K562 (cell line): ENCODE measurements at regions not wholly inside any gene's neighbourhood (a gene's known extent, or its start where the extent isn't known, plus 50 kb on each side); places are given as distances from the start of the nearest gene placed in this dataset.

ENCODE experiments used
- ATAC-seq: fragments of 200-7000 bp; cut with Tn5 transposase; 3 replicates; pipeline ENCODE4 v1.9.1; 2020; ENCODE audit warnings: moderate library complexity
- BruUV-seq: library from RNA; stranded (reverse); fragments of 400-500 nt; replicated peaks from 2 replicates; lab custom pipeline; 2021; lab: Mats Ljungman, UMichigan
- CTCF ChIA-PET: fragments of 300-600 bp; formaldehyde crosslinking; extraction: SDS; loops from one replicate; lab custom pipeline; 2021; ENCODE audit warnings: low intra/inter-chr PET ratio; lab: Yijun Ruan, JAX
- POLR2A ChIA-PET: fragments of 300-600, 350-650 bp; sonication (Branson Sonifier 250); formaldehyde crosslinking; extraction: SDS; loops from one replicate; lab custom pipeline; 2021; ENCODE audit warnings: antibody characterized with exemption, inconsistent platforms; lab: Yijun Ruan, JAX
- DNase-seq, 4 experiments: peaks; one replicate each; pipeline versions ENCODE4 v3.0.0 to v3.0.0-alpha.2; 2011 to 2018; ENCODE audit warnings: low spot score in 3 of 4, mixed read lengths in 3 of 4; ENCODE audit errors: extremely low read depth in 1 of 4
- FAIRE-seq: peaks from 2 replicates; lab custom pipeline; 2011; peaks lifted over from hg19 to GRCh38; lab: Jason Lieb, UNC
- H2AFZ ChIP-seq: 2 replicates; pipeline ENCODE4 v1.6.0; 2011; ENCODE audit warnings: low read depth, low read length, control low read depth, inconsistent platforms
- H3K27ac ChIP-seq: fragments of 200-600 bp; 3 replicates; pipeline ENCODE4 v1.8.0; 2011; ENCODE audit warnings: low read depth, mild to moderate bottlenecking, control low read depth, inconsistent platforms, low read length, moderate library complexity, mixed read lengths; ENCODE audit errors: extremely low read depth
- H3K27me3 ChIP-seq, 2 experiments: fragments of 300-600 bp in 1 of 2; 2 replicates in 1 of 2; 3 replicates in 1 of 2; pipeline versions ENCODE4 v1.6.0 to v1.8.0; 2011; ENCODE audit warnings: inconsistent platforms in 2 of 2, low read length in 2 of 2, mild to moderate bottlenecking in 1 of 2, mixed read lengths in 1 of 2, moderate library complexity in 1 of 2; ENCODE audit not compliant: control insufficient read depth in 2 of 2, insufficient read depth in 2 of 2
- H3K36me3 ChIP-seq: fragments of 300-600 bp; 3 replicates; pipeline ENCODE4 v1.8.0; 2011; ENCODE audit warnings: mild to moderate bottlenecking, low read length, inconsistent platforms; ENCODE audit not compliant: control insufficient read depth, insufficient read depth
- H3K4me1 ChIP-seq, 2 experiments: fragments of 200-600 bp in 1 of 2; replicated peaks in 1 of 2; 2 replicates in 1 of 2; 3 replicates in 1 of 2; pipeline versions ENCODE4 v1.5.1 to v1.8.0; 2011; ENCODE audit warnings: inconsistent platforms in 2 of 2, low read length in 2 of 2, mild to moderate bottlenecking in 1 of 2, mixed read lengths in 1 of 2, moderate library complexity in 1 of 2; ENCODE audit not compliant: control insufficient read depth in 2 of 2, insufficient read depth in 2 of 2
- H3K4me2 ChIP-seq: 2 replicates; pipeline ENCODE4 v1.6.1; 2011; ENCODE audit warnings: low read length, control low read depth, inconsistent platforms, mixed read lengths; ENCODE audit not compliant: insufficient read depth
- H3K4me3 ChIP-seq: fragments of 200-600 bp; sonication (generic), shearing (Covaris generic); 2 replicates; pipeline ENCODE4 v1.5.1; 2016; ENCODE audit warnings: control low read depth, inconsistent platforms
- H3K79me2 ChIP-seq: fragments of 200-600 bp; 3 replicates; pipeline ENCODE4 v1.8.0; 2011; ENCODE audit warnings: low read length, inconsistent platforms; ENCODE audit not compliant: control insufficient read depth, insufficient read depth
- H3K9ac ChIP-seq, 2 experiments: 2 replicates each; pipeline versions ENCODE4 v1.6.0 to v1.6.1; 2011; ENCODE audit warnings: low read depth in 2 of 2, low read length in 2 of 2, control low read depth in 1 of 2, inconsistent platforms in 1 of 2, mild to moderate bottlenecking in 1 of 2, mixed read lengths in 1 of 2; ENCODE audit not compliant: insufficient read depth in 1 of 2
- H3K9me1 ChIP-seq: one replicate; pipeline ENCODE4 v1.6.0; 2011; ENCODE audit warnings: inconsistent platforms, mild to moderate bottlenecking, low read length, moderate library complexity; ENCODE audit not compliant: control insufficient read depth, insufficient read depth
- H3K9me3 ChIP-seq: replicated peaks from 2 replicates; pipeline ENCODE4 v1.5.1; 2011; ENCODE audit warnings: low read depth, low read length, inconsistent platforms; ENCODE audit not compliant: control insufficient read depth, insufficient read depth
- H4K20me1 ChIP-seq: replicated peaks from 2 replicates; pipeline ENCODE4 v1.6.1; 2011; ENCODE audit warnings: low read length, inconsistent platforms, mixed read lengths; ENCODE audit not compliant: control insufficient read depth, insufficient read depth
- BACH1 ChIP-seq: fragments of 200-800 bp; sonication (Bioruptor generic); IDR thresholded peaks from 2 replicates; pipeline ENCODE4 v1.6.1; 2016; ENCODE audit warnings: missing genetic modification characterization, missing compliant biosample characterization
- CGGBP1 ChIP-seq: fragments of 250-450 bp; sonication (Bioruptor Pico); IDR thresholded peaks from 2 replicates; pipeline ENCODE4 v1.9.0; 2021; ENCODE audit warnings: mild to moderate bottlenecking
- HMBOX1 ChIP-seq: sonication (generic); IDR thresholded peaks from 2 replicates; pipeline ENCODE4 v1.6.1; 2016
- NBN ChIP-seq: fragments of 450-650 bp; IDR thresholded peaks from 2 replicates; pipeline ENCODE4 v1.6.1; 2016; ENCODE audit warnings: low read depth, mild to moderate bottlenecking
- NCOR1 ChIP-seq: fragments of 450-650 bp; IDR thresholded peaks from 2 replicates; pipeline ENCODE4 v1.6.1; 2016; ENCODE audit warnings: mild to moderate bottlenecking, moderate library complexity
- NFE2L1 ChIP-seq: fragments of 450-650 bp; IDR thresholded peaks from 2 replicates; pipeline ENCODE4 v1.6.1; 2016; ENCODE audit warnings: missing genetic modification characterization, low read depth, mild to moderate bottlenecking, missing compliant biosample characterization, moderate library complexity, borderline replicate concordance
- PHF20 ChIP-seq: fragments of 450-650 bp; IDR thresholded peaks from 2 replicates; pipeline ENCODE4 v1.6.1; 2018; ENCODE audit not compliant: partially characterized antibody
- POLR2H ChIP-seq: IDR thresholded peaks from 2 replicates; pipeline ENCODE4 v1.6.1; 2016; ENCODE audit warnings: missing genetic modification characterization, low read depth, mild to moderate bottlenecking, control low read depth, missing compliant biosample characterization, moderate library complexity
- ZFP36 ChIP-seq: fragments of 150-350 bp; IDR thresholded peaks from 2 replicates; pipeline ENCODE4 v1.6.1; 2018; ENCODE audit warnings: low read length, low read depth; ENCODE audit not compliant: partially characterized antibody
- ZNF134 ChIP-seq: fragments of 250-450 bp; sonication (Bioruptor Pico); conservative IDR thresholded peaks from 2 replicates; pipeline ENCODE4 v1.4.0; 2020
- ZNF175 ChIP-seq: fragments of 200-800 bp; sonication (Bioruptor generic); IDR thresholded peaks from 2 replicates; pipeline ENCODE4 v1.6.1; 2016; ENCODE audit warnings: low read depth, mild to moderate bottlenecking, missing genetic modification characterization, missing compliant biosample characterization
- ZNF277 ChIP-seq: fragments of 250-450 bp; sonication (Bioruptor Pico); IDR thresholded peaks from 2 replicates; pipeline ENCODE4 v1.8.0; 2022; ENCODE audit warnings: inconsistent platforms, mild to moderate bottlenecking, moderate library complexity, borderline replicate concordance
- ZNF778 ChIP-seq: fragments of 450-650 bp; formaldehyde crosslinking; IDR thresholded peaks from 2 replicates; pipeline ENCODE4 v1.4.0; 2020; ENCODE audit warnings: mild to moderate bottlenecking, moderate library complexity
- WGBS: fragments of 100-300 bp; shearing (Covaris generic); methylation state at CpG from one replicate; pipeline ENCODE4 v1.1.6; 2016; ENCODE audit warnings: low coverage, mixed read lengths; ENCODE audit not compliant: insufficient coverage; ENCODE audit errors: missing lambda C conversion rate; 5-methylcytosine and 5-hydroxymethylcytosine counted together
- in situ Hi-C: fragments of 300-500 bp; cut with MboI; formaldehyde crosslinking; loops from 4 replicates; pipeline ENCODE4 v1.15.0; 2018; ENCODE audit warnings: inconsistent platforms, mixed read lengths
- intact Hi-C: fragments of 100-400 bp; cut with micrococcal nuclease; formaldehyde crosslinking; loops from 2 replicates; pipeline ENCODE4 v1.14.2; 2022
- TF ChIP-seq, protein P1 (sequence below), 2 experiments: fragments of 450-650 bp; IDR thresholded peaks; 2 replicates each; pipeline ENCODE4 v1.6.1; 2016

DNA sequence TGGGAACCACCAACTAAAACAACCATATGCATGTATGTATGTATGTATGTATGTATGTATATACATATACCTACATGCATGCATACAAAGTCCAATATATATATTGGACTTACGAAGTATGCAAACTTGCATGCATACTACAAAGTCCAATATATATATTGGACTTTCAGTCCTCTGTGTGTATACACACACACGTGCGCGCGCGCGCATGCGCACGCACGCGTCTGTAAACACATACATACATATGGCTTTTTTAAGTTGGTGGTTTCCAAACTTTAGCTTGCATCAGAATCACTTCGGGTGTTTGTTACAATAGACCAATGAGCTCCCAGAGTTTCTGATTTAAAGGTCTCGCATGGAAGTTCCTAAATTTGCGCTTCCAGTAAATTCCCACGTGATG is 197.5 kb upstream of the C1orf87 start (continued):
- TF ChIP-seq HMBOX1 = no peak
- TF ChIP-seq, protein P1, sequence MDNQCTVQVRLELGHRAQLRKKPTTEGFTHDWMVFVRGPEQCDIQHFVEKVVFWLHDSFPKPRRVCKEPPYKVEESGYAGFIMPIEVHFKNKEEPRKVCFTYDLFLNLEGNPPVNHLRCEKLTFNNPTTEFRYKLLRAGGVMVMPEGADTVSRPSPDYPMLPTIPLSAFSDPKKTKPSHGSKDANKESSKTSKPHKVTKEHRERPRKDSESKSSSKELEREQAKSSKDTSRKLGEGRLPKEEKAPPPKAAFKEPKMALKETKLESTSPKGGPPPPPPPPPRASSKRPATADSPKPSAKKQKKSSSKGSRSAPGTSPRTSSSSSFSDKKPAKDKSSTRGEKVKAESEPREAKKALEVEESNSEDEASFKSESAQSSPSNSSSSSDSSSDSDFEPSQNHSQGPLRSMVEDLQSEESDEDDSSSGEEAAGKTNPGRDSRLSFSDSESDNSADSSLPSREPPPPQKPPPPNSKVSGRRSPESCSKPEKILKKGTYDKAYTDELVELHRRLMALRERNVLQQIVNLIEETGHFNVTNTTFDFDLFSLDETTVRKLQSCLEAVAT (IDR thresholded peaks at IDR 0.05) = no peak
- TF ChIP-seq NFE2L1 (tag) = no peak

GRCh38 chr1:60268451-60268850 is 194.9 kb upstream of the C1orf87 start:
- ATAC-seq (no peak), FAIRE-seq (no peak), DNase-seq (no peak)
- Histone ChIP-seq H3K9me3 (no peaks in the 10 kb centered on the region), H3K4me2 (no peak overlapping the region), H3K36me3 (no peaks in the 10 kb centered on the region), H3K79me2 (no peaks in the 10 kb centered on the region), H3K4me3 (no peak overlapping the region), H3K9ac (no peak overlapping the region), H3K27ac (no peak overlapping the region), H3K27me3 (no peaks in the 10 kb centered on the region), H3K9me1 (no peaks in the 10 kb centered on the region), H4K20me1 (no peaks in the 10 kb centered on the region), H2AFZ (no peak overlapping the region), H3K4me1 (no peaks in the 10 kb centered on the region)
- TF ChIP-seq ZFP36 (no peak), ZNF778 (CRISPR knock-in tag) (no peak), NBN (no peak), CGGBP1 (CRISPR knock-in tag) (no peak), PHF20 (no peak), ZNF134 (CRISPR knock-in tag) (no peak), NCOR1 (no peak), POLR2H (tag) (no peak), ZNF175 (CRISPR knock-in tag) (no peak), ZNF277 (CRISPR knock-in tag) (no peak), BACH1 (tag) (no peak)
- BruUV-seq = no TSS peak
- intact Hi-C loops = no loop called here
- ChIA-PET CTCF (no interaction called here), POLR2A (no interaction called here)
- in situ Hi-C loops = no loop called here
- 0% methylated on average over 2 of the region's 2 CpGs for WGBS
